Spleen (tissue), 7 donors: ENCODE measurements at regions not wholly inside any gene's neighbourhood (a gene's known extent, or its start where the extent isn't known, plus 50 kb on each side); places are given as distances from the start of the nearest gene placed in this dataset.

Source experiments
- POLR2A ChIP-seq, 3 donors: fragments of 450-650 bp; IDR thresholded peaks; one replicate each; pipeline ENCODE4 v1.5.1; 2017; ENCODE audit warnings: antibody characterized with exemption in 3 of 3, mild to moderate bottlenecking in 1 of 3
- POLR2AphosphoS5 ChIP-seq, 3 donors: sonication (generic); formaldehyde crosslinking; IDR thresholded peaks; one replicate each; pipeline ENCODE4 v1.5.1; 2017; ENCODE audit warnings: antibody characterized with exemption in 3 of 3
- TF ChIP-seq, protein P1 (sequence below), 11 experiments: fragments of 200-600 bp in 7 of 11; fragments of 450-650 bp in 4 of 11; sonication (generic) in 4 of 11; IDR thresholded peaks in 8 of 11; conservative IDR thresholded peaks in 3 of 11; 1 replicate in 7 of 11; 2 replicates in 4 of 11; pipeline versions ENCODE4 v1.4.0 to v1.8.0; 2016 to 2021; ENCODE audit warnings: antibody characterized with exemption in 11 of 11, inconsistent platforms in 4 of 11, mild to moderate bottlenecking in 1 of 11
- donor health status: DM: no; HTN: no; CAD: no; lungs with moderate emphysema.
- donor health status: DM: no; HTN: no; CAD: no.
- donor health status: DM: no; HTN: no; CAD: no.

DNA sequence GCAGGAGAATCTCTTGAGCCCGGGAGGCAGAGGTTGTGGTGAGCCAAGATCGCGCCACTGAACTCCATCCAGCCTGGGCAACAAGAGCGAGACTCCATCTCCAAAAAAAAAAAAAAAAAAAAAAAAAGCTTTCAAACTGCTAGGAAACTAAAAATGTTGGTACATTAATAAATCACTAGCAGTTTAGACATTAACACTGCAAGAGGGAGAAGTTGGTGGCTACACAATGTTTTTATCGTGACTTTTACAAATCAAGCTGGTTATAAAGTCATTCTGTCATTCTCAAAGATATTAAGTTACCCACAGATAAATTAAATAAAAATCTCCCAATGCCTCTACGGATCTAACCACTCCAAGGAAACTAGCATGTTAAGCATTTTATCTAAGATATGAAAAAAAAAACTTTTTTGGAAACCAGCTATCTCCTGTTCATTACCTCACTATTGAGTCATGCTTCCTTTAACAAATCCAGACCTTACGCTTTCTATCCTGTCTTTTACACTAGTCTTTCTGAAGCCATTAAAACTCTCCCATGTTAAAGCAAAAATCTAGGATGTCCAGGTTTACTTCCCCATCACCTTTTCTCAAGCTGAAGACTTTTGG, 85.9 kb upstream of the SMURF2 start:
- no peak for TF ChIP-seq POLR2A (IDR thresholded peaks at IDR 0.05)
- TF ChIP-seq, protein P1, sequence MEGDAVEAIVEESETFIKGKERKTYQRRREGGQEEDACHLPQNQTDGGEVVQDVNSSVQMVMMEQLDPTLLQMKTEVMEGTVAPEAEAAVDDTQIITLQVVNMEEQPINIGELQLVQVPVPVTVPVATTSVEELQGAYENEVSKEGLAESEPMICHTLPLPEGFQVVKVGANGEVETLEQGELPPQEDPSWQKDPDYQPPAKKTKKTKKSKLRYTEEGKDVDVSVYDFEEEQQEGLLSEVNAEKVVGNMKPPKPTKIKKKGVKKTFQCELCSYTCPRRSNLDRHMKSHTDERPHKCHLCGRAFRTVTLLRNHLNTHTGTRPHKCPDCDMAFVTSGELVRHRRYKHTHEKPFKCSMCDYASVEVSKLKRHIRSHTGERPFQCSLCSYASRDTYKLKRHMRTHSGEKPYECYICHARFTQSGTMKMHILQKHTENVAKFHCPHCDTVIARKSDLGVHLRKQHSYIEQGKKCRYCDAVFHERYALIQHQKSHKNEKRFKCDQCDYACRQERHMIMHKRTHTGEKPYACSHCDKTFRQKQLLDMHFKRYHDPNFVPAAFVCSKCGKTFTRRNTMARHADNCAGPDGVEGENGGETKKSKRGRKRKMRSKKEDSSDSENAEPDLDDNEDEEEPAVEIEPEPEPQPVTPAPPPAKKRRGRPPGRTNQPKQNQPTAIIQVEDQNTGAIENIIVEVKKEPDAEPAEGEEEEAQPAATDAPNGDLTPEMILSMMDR (IDR thresholded peaks at IDR 0.05 in 8 of 11, conservative IDR thresholded peaks at IDR 0.05 in 3 of 11): no peak
- TF ChIP-seq POLR2AphosphoS5 (IDR thresholded peaks at IDR 0.05): no peak
